GM12878 (cell line): ENCODE measurements at regions not wholly inside any gene's neighbourhood (a gene's known extent, or its start where the extent isn't known, plus 50 kb on each side); places are given as distances from the start of the nearest gene placed in this dataset.

Experiments used
- ATAC-seq: fragments of 200-7000 bp; cut with Tn5 transposase; 3 replicates; pipeline ENCODE4 v1.9.1; 2020; ENCODE audit warnings: mild to moderate bottlenecking, moderate library complexity
- BruUV-seq: library from RNA; stranded (reverse); fragments of 400-500 nt; replicated peaks from 2 replicates; lab custom pipeline; 2021; lab: Mats Ljungman, UMichigan
- CTCF ChIA-PET: fragments of 300-600 bp; sonication (Branson Sonifier 250); formaldehyde crosslinking; extraction: SDS; loops from one replicate; lab custom pipeline; 2021; ENCODE audit warnings: inconsistent platforms; lab: Yijun Ruan, JAX
- POLR2A ChIA-PET: fragments of 350-600 bp; formaldehyde crosslinking; extraction: SDS; loops from one replicate; lab custom pipeline; 2021; ENCODE audit warnings: inconsistent platforms; lab: Charles Lee
- RAD21 ChIA-PET: fragments of 300-600 bp; sonication (Branson Sonifier 250); formaldehyde crosslinking; loops from one replicate; lab custom pipeline; 2023; ENCODE audit warnings: antibody characterized with exemption; ENCODE audit not compliant: unreplicated experiment; lab: Charles Lee
- SMC1A ChIA-PET: fragments of 300-600 bp; sonication (Branson Sonifier 250); formaldehyde crosslinking; loops from one replicate; lab custom pipeline; 2023; ENCODE audit not compliant: unreplicated experiment, uncharacterized antibody; lab: Charles Lee
- DNase-seq: peaks from one replicate; pipeline ENCODE4 v3.0.0-alpha.2; 2011; ENCODE audit warnings: low read depth, low spot score
- FAIRE-seq: peaks from 3 replicates; lab custom pipeline; 2011; peaks lifted over from hg19 to GRCh38; lab: Jason Lieb, UNC
- H2AFZ ChIP-seq: 2 replicates; pipeline ENCODE4 v1.6.0; 2011; ENCODE audit warnings: low read depth, low read length, control low read depth; ENCODE audit not compliant: control insufficient read depth
- H3K27ac ChIP-seq: 2 replicates; pipeline ENCODE4 v1.5.1; 2011; ENCODE audit warnings: control low read depth; ENCODE audit not compliant: control insufficient read depth, insufficient read depth
- H3K27me3 ChIP-seq, 2 experiments: replicated peaks in 1 of 2; 2 replicates each; pipeline versions ENCODE4 v1.6.0 to v1.6.1; 2011; ENCODE audit warnings: low read length in 1 of 2; ENCODE audit not compliant: control insufficient read depth in 2 of 2, insufficient read depth in 2 of 2
- H3K36me3 ChIP-seq, 2 experiments: 2 replicates each; pipeline ENCODE4 v1.5.1; 2011; ENCODE audit warnings: low read length in 1 of 2; ENCODE audit not compliant: control insufficient read depth in 2 of 2, insufficient read depth in 2 of 2
- H3K4me1 ChIP-seq: 2 replicates; pipeline ENCODE4 v1.6.1; 2011; ENCODE audit warnings: mild to moderate bottlenecking, low read length, moderate library complexity, mixed read lengths; ENCODE audit not compliant: control insufficient read depth, insufficient read depth
- H3K4me2 ChIP-seq: 2 replicates; pipeline ENCODE4 v1.6.0; 2011; ENCODE audit warnings: control low read depth; ENCODE audit not compliant: control insufficient read depth, insufficient read depth
- H3K4me3 ChIP-seq: fragments of 200-600 bp; sonication (generic); 2 replicates; pipeline ENCODE4 v1.5.1; 2016
- H3K79me2 ChIP-seq: 2 replicates; pipeline ENCODE4 v1.6.0; 2011; ENCODE audit warnings: low read length; ENCODE audit not compliant: control insufficient read depth, insufficient read depth
- H3K9ac ChIP-seq: 2 replicates; pipeline ENCODE4 v1.8.0; 2011; ENCODE audit warnings: low read length, control low read depth, mixed read lengths; ENCODE audit not compliant: control insufficient read depth, insufficient read depth
- H3K9me3 ChIP-seq: replicated peaks from 3 replicates; pipeline ENCODE4 v1.5.1; 2011; ENCODE audit warnings: mild to moderate bottlenecking, low read length; ENCODE audit not compliant: control insufficient read depth, insufficient read depth
- H4K20me1 ChIP-seq: 2 replicates; pipeline ENCODE4 v1.6.0; 2011; ENCODE audit not compliant: control insufficient read depth, insufficient read depth
- ATF3 ChIP-seq: IDR thresholded peaks from 2 replicates; pipeline ENCODE4 v1.6.1; 2011; ENCODE audit warnings: low read depth, mild to moderate bottlenecking, low read length, moderate library complexity, borderline replicate concordance; ENCODE audit errors: extremely low read depth
- BACH1 ChIP-seq: fragments of 450-650 bp; IDR thresholded peaks from 2 replicates; pipeline ENCODE4 v1.6.1; 2017; ENCODE audit warnings: mild to moderate bottlenecking, borderline replicate concordance
- CUX1 ChIP-seq: IDR thresholded peaks from 2 replicates; pipeline ENCODE4 v1.6.1; 2012; ENCODE audit warnings: improper control_type of control experiment, low read depth, low read length; ENCODE audit not compliant: insufficient replicate concordance
- ETV6 ChIP-seq, 2 experiments: fragments of 450-650 bp in 1 of 2; IDR thresholded peaks in 1 of 2; conservative IDR thresholded peaks in 1 of 2; 2 replicates each; pipeline ENCODE4 v1.6.1; 2014; ENCODE audit warnings: antibody characterized with exemption in 1 of 2, borderline replicate concordance in 1 of 2, low read depth in 1 of 2, mild to moderate bottlenecking in 1 of 2, moderate library complexity in 1 of 2
- HDGF ChIP-seq: fragments of 450-650 bp; IDR thresholded peaks from 2 replicates; pipeline ENCODE4 v1.6.1; 2016; ENCODE audit warnings: antibody characterized with exemption
- MTA3 ChIP-seq: IDR thresholded peaks from 2 replicates; pipeline ENCODE4 v1.6.1; 2012; ENCODE audit warnings: low read length, inconsistent platforms, borderline replicate concordance
- NFIC ChIP-seq: IDR thresholded peaks from 2 replicates; pipeline ENCODE4 v1.6.1; 2012; ENCODE audit warnings: low read depth, mild to moderate bottlenecking, inconsistent platforms, low read length, moderate library complexity
- NR2C2 ChIP-seq: IDR thresholded peaks from 2 replicates; pipeline ENCODE4 v1.6.1; 2011; ENCODE audit warnings: borderline replicate concordance, low read depth; ENCODE audit not compliant: control insufficient read depth, insufficient read length
- PAX5 ChIP-seq: IDR thresholded peaks from 2 replicates; pipeline ENCODE4 v1.6.1; 2011; ENCODE audit warnings: low read depth, low read length, borderline replicate concordance
- POU2F2 ChIP-seq: IDR thresholded peaks from 3 replicates; pipeline ENCODE4 v1.6.1; 2011; ENCODE audit warnings: low read depth, mild to moderate bottlenecking, low read length, borderline replicate concordance
- SMC3 ChIP-seq: IDR thresholded peaks from 2 replicates; pipeline ENCODE4 v1.6.1; 2011; ENCODE audit warnings: low read length, improper control_type of control experiment, borderline replicate concordance
- TCF7 ChIP-seq: IDR thresholded peaks from 2 replicates; pipeline ENCODE4 v1.6.1; 2014; ENCODE audit warnings: antibody characterized with exemption, borderline replicate concordance
- ZBTB40 ChIP-seq: fragments of 450-650 bp; IDR thresholded peaks from 2 replicates; pipeline ENCODE4 v1.6.1; 2016; ENCODE audit warnings: mild to moderate bottlenecking, moderate library complexity, borderline replicate concordance
- WGBS: methylation state at CpG from one replicate; pipeline ENCODE4 v1.1.6; 2016; ENCODE audit warnings: low lambda C conversion rate; ENCODE audit not compliant: insufficient replicate concordance, insufficient coverage; ENCODE audit errors: missing lambda C conversion rate; 5-methylcytosine and 5-hydroxymethylcytosine counted together
- in situ Hi-C: fragments of 300-500 bp; cut with MboI; formaldehyde crosslinking; loops from 9 replicates; pipeline ENCODE4 v1.14.3; 2018; ENCODE audit warnings: mixed read lengths
- intact Hi-C: fragments of 100-400 bp; cut with micrococcal nuclease; formaldehyde crosslinking; loops from one replicate; pipeline ENCODE4 v1.14.2; 2022; ENCODE audit not compliant: unreplicated experiment

- POLR2A ChIA-PET = interaction anchor here (0.6 to 0.7 kb wide), 2 partner anchors 125 to 425 kb away, joined by 4 read pairs; no protein-coding TSS in a partner anchor
- SMC1A ChIA-PET = interaction anchor here (1.2 kb wide), 1 partner anchor 89 kb away, joined by 5 read pairs; no protein-coding TSS in a partner anchor
- in situ Hi-C loops (no loop called here), intact Hi-C loops (loop anchor here (10.0 kb wide), 1 partner anchor 128 kb away; no protein-coding TSS in a partner anchor)
- Histone ChIP-seq H3K27ac (no peak overlapping the region), H3K4me3 (no peak overlapping the region), H3K79me2 (no peaks in the 10 kb centered on the region), H3K9ac (no peak overlapping the region), H3K27me3 (no peaks in the 10 kb centered on the region), H4K20me1 (no peaks in the 10 kb centered on the region), H3K9me3 (no peaks in the 10 kb centered on the region), H3K4me2 (no peak overlapping the region), H2AFZ (no peak overlapping the region), H3K36me3 (no peaks in the 10 kb centered on the region), H3K4me1 (no peaks in the 10 kb centered on the region; the same call in 1 of the 2 replicates)
- no peak for DNase-seq
- FAIRE-seq = peak; percentile 7
- ATAC-seq = peak; percentile 84
- CTCF ChIA-PET = interaction anchor here (0.5 to 0.9 kb wide), 3 partner anchors 8 to 139 kb away, joined by 3 read pairs; no protein-coding TSS in a partner anchor
- WGBS = 40% methylated on average over 10 of the region's 10 CpGs
- BruUV-seq = no TSS peak
- RAD21 ChIA-PET = no interaction called here
- TF ChIP-seq BACH1 (no peak), PAX5 (no peak), SMC3 (peak; percentile 13; the same call in 1 of the 2 replicates), NR2C2 (no peak), MTA3 (no peak), ZBTB40 (no peak), ATF3 (no peak), HDGF (0 out of 2 replicates have a peak, but pooled peaks have one; percentile 35), NFIC (no peak), ETV6 (conservative IDR thresholded peaks at IDR 0.05 in 1 of 2, IDR thresholded peaks at IDR 0.05 in 1 of 2; ENCODE audit: borderline replicate concordance in 1 of 2, low read depth in 1 of 2) (no peak), POU2F2 (no peak), CUX1 (no peak), TCF7 (no peak)
Observed at GRCh38 chr18:55096263-55096951, 137.1 kb upstream of the CCDC68 start.
